GM23338 (cell line): ENCODE measurements at regions not wholly inside any gene's neighbourhood (a gene's known extent, or its start where the extent isn't known, plus 50 kb on each side); places are given as distances from the start of the nearest gene placed in this dataset.

Experiments
- POLR2AphosphoS5 ChIP-seq: IDR thresholded peaks from 2 replicates; pipeline ENCODE4 v1.6.1; 2016; ENCODE audit warnings: antibody characterized with exemption, low read depth
- TF ChIP-seq, protein P1 (sequence below): IDR thresholded peaks from one replicate; pipeline ENCODE4 v1.6.1; 2018; ENCODE audit warnings: antibody characterized with exemption; ENCODE audit not compliant: unreplicated experiment
- TF ChIP-seq, protein P2 (sequence below), 2 experiments: fragments of 200-600 bp in 1 of 2; sonication (generic) in 1 of 2; conservative IDR thresholded peaks; 2 replicates each; pipeline versions ENCODE4 v1.5.1 to v1.6.1; 2016 to 2017; ENCODE audit warnings: antibody characterized with exemption in 2 of 2, low read depth in 2 of 2, mild to moderate bottlenecking in 2 of 2, moderate library complexity in 1 of 2

DNA sequence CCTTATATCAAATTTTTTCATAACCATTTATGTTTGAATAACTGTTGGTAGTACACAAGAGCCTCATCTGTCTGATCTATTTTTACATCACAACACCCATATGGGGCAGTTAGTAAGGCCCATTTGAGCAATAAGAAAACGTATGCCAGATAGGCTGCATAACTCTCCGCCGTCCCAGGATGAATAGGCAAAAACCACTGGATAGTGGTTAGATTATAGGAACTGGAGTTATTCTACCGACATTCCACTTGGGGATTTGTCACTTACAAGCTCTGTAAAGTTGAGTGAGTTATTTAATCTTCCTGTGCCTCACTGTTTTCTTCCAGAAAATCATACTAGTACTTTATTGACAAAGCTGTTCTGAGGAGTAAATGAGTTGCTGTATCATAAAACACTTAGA, 881.9 kb downstream of the QKI start:
- TF ChIP-seq, protein P1, sequence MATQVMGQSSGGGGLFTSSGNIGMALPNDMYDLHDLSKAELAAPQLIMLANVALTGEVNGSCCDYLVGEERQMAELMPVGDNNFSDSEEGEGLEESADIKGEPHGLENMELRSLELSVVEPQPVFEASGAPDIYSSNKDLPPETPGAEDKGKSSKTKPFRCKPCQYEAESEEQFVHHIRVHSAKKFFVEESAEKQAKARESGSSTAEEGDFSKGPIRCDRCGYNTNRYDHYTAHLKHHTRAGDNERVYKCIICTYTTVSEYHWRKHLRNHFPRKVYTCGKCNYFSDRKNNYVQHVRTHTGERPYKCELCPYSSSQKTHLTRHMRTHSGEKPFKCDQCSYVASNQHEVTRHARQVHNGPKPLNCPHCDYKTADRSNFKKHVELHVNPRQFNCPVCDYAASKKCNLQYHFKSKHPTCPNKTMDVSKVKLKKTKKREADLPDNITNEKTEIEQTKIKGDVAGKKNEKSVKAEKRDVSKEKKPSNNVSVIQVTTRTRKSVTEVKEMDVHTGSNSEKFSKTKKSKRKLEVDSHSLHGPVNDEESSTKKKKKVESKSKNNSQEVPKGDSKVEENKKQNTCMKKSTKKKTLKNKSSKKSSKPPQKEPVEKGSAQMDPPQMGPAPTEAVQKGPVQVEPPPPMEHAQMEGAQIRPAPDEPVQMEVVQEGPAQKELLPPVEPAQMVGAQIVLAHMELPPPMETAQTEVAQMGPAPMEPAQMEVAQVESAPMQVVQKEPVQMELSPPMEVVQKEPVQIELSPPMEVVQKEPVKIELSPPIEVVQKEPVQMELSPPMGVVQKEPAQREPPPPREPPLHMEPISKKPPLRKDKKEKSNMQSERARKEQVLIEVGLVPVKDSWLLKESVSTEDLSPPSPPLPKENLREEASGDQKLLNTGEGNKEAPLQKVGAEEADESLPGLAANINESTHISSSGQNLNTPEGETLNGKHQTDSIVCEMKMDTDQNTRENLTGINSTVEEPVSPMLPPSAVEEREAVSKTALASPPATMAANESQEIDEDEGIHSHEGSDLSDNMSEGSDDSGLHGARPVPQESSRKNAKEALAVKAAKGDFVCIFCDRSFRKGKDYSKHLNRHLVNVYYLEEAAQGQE = no peak
- TF ChIP-seq, protein P2, sequence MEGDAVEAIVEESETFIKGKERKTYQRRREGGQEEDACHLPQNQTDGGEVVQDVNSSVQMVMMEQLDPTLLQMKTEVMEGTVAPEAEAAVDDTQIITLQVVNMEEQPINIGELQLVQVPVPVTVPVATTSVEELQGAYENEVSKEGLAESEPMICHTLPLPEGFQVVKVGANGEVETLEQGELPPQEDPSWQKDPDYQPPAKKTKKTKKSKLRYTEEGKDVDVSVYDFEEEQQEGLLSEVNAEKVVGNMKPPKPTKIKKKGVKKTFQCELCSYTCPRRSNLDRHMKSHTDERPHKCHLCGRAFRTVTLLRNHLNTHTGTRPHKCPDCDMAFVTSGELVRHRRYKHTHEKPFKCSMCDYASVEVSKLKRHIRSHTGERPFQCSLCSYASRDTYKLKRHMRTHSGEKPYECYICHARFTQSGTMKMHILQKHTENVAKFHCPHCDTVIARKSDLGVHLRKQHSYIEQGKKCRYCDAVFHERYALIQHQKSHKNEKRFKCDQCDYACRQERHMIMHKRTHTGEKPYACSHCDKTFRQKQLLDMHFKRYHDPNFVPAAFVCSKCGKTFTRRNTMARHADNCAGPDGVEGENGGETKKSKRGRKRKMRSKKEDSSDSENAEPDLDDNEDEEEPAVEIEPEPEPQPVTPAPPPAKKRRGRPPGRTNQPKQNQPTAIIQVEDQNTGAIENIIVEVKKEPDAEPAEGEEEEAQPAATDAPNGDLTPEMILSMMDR (conservative IDR thresholded peaks at IDR 0.05; ENCODE audit: low read depth in 2 of 2) = no peak
- TF ChIP-seq POLR2AphosphoS5 = no peak
